PC-9 (cell line): ENCODE measurements at regions not wholly inside any gene's neighbourhood (a gene's known extent, or its start where the extent isn't known, plus 50 kb on each side); places are given as distances from the start of the nearest gene placed in this dataset.
"Not testable (repeated sequence)": the region's sequence is repeated elsewhere in the genome, so short reads cannot be mapped to it uniquely, and the experiment has no call there.

Source experiments
- BruUV-seq: library from RNA; stranded (reverse); fragments of 400-500 nt; replicated peaks from 2 replicates; lab custom pipeline; 2021; lab: Mats Ljungman, UMichigan
- CTCF ChIA-PET: fragments of 300-600 bp; sonication (Branson Sonifier 250); formaldehyde crosslinking; loops from one replicate; lab custom pipeline; 2022; ENCODE audit warnings: antibody characterized with exemption; lab: Charles Lee
- POLR2A ChIA-PET: fragments of 300-600 bp; sonication (Branson Sonifier 250); formaldehyde crosslinking; loops from one replicate; lab custom pipeline; 2022; ENCODE audit warnings: antibody characterized with exemption; ENCODE audit not compliant: unreplicated experiment; lab: Charles Lee
- DNase-seq, 2 experiments: peaks; one replicate each; pipeline versions ENCODE4 v3.0.0 to v3.0.0-alpha.2; 2015 to 2022; ENCODE audit warnings: mixed read lengths in 1 of 2
- H2AFZ ChIP-seq: fragments of 200-600 bp; sonication (generic); 2 replicates; pipeline ENCODE4 v1.8.1; 2017; ENCODE audit warnings: antibody characterized with exemption
- H3F3A ChIP-seq: fragments of 200-600 bp; sonication (generic); 2 replicates; pipeline ENCODE4 v1.8.1; 2017; ENCODE audit warnings: antibody characterized with exemption, mild to moderate bottlenecking, low read depth; ENCODE audit not compliant: insufficient read depth
- H3K27ac ChIP-seq: fragments of 200-600 bp; sonication (generic); 2 replicates; pipeline ENCODE4 v1.6.1; 2016; ENCODE audit warnings: mixed run types
- H3K27me3 ChIP-seq: fragments of 200-600 bp; sonication (generic); 2 replicates; pipeline ENCODE4 v1.6.1; 2016; ENCODE audit warnings: low read depth, mixed run types; ENCODE audit not compliant: insufficient read depth
- H3K36me3 ChIP-seq: fragments of 200-600 bp; sonication (generic); 2 replicates; pipeline ENCODE4 v1.6.1; 2016; ENCODE audit warnings: low read depth, mixed run types
- H3K4me1 ChIP-seq: fragments of 200-600 bp; sonication (generic); replicated peaks from 2 replicates; pipeline ENCODE4 v1.6.1; 2016; ENCODE audit warnings: mixed run types; ENCODE audit not compliant: insufficient read depth
- H3K4me2 ChIP-seq: fragments of 200-600 bp; sonication (generic); 2 replicates; pipeline ENCODE4 v1.6.1; 2017; ENCODE audit warnings: mixed run types
- H3K4me3 ChIP-seq: fragments of 200-600 bp; sonication (generic); 2 replicates; pipeline ENCODE4 v1.6.1; 2016; ENCODE audit warnings: mixed run types
- H3K79me2 ChIP-seq: fragments of 200-600 bp; sonication (generic); 2 replicates; pipeline ENCODE4 v1.6.1; 2017; ENCODE audit warnings: low read depth, mixed run types
- H3K9me2 ChIP-seq: fragments of 200-600 bp; sonication (generic); 2 replicates; pipeline ENCODE4 v1.8.1; 2017; ENCODE audit warnings: mild to moderate bottlenecking; ENCODE audit not compliant: insufficient read depth
- H3K9me3 ChIP-seq: fragments of 200-600 bp; sonication (generic); 2 replicates; pipeline ENCODE4 v1.8.1; 2016; ENCODE audit warnings: low read depth; ENCODE audit not compliant: insufficient read depth
- H4K20me1 ChIP-seq: fragments of 200-600 bp; sonication (generic); 2 replicates; pipeline ENCODE4 v1.8.1; 2017; ENCODE audit not compliant: insufficient read depth
- intact Hi-C: fragments of 100-400 bp; cut with micrococcal nuclease; formaldehyde crosslinking; loops from one replicate; pipeline ENCODE4 v1.10.0; 2022; ENCODE audit not compliant: unreplicated experiment

- H3F3A ChIP-seq, H3K27me3 ChIP-seq, POLR2A ChIA-PET, H3K36me3 ChIP-seq, H3K9me2 ChIP-seq, intact Hi-C loops, H3K79me2 ChIP-seq, DNase-seq, CTCF ChIA-PET, H3K4me3 ChIP-seq, H3K4me1 ChIP-seq, H3K9me3 ChIP-seq, H3K27ac ChIP-seq, BruUV-seq, H4K20me1 ChIP-seq, H3K4me2 ChIP-seq, H2AFZ ChIP-seq: not testable (repeated sequence)
Measured at GRCh38 chr9:39542157-39542556, 186.7 kb downstream of the SPATA31A1 start.

GRCh38 chr9:39545079-39545478, 189.6 kb downstream of the SPATA31A1 start:
- intact Hi-C loops = not testable (repeated sequence)

DNA sequence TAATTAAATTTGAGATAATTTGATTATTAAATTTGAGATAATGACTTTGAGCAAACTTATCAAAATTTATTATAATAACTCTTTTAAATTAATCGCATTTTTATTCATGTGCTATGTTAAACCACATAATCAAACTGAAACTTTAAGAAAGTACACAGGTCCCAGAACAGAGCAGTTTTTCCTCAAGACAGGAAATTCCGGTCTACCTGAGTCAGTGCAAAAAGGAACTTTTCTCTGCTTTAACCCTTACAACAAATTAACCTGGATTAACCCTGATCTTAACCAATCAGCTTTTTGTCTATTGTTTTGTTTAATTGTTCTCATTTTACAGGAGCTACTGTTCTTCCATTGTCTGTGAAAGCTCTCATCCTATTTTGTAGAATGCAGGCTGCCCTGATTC, 195.1 kb downstream of the SPATA31A1 start:
- H3K36me3 ChIP-seq, H3K27ac ChIP-seq, CTCF ChIA-PET, H3K4me3 ChIP-seq, H3K27me3 ChIP-seq, DNase-seq, H4K20me1 ChIP-seq, H3K79me2 ChIP-seq, H3F3A ChIP-seq, H3K4me1 ChIP-seq, H3K9me2 ChIP-seq, H3K9me3 ChIP-seq, BruUV-seq, POLR2A ChIA-PET, intact Hi-C loops, H2AFZ ChIP-seq, H3K4me2 ChIP-seq: not testable (repeated sequence)

More at GRCh38 chr9:39545079-39545478, 189.6 kb downstream of the SPATA31A1 start:
- H3K79me2 ChIP-seq, CTCF ChIA-PET, H4K20me1 ChIP-seq, H3K4me2 ChIP-seq, H3K9me3 ChIP-seq, POLR2A ChIA-PET, H3K27ac ChIP-seq, H3F3A ChIP-seq, H3K9me2 ChIP-seq, H3K36me3 ChIP-seq, DNase-seq, BruUV-seq, H3K27me3 ChIP-seq, H3K4me1 ChIP-seq, H3K4me3 ChIP-seq, H2AFZ ChIP-seq: not testable (repeated sequence)

DNA sequence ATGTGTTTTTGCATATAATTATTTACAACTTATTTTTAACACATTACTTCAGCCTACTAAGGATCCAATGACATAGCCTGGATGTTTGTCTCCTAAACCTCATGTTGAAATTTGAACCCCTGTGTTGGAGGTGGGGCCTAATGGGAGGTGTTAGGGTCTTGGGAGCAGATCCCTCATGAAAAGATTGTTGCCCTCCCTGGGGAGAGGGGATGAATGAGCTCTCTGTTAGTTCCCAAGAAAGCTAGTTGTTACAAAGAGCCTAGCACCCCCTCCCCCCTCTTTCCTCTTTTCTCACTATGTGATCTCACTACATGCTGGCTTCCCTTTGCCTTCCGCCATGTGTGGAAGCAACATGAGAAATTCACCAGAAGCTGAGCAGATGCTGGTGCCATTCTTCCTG, 196.1 kb downstream of the SPATA31A1 start:
- H3K4me2 ChIP-seq, H3K4me3 ChIP-seq, intact Hi-C loops, DNase-seq, CTCF ChIA-PET, H2AFZ ChIP-seq, BruUV-seq, H4K20me1 ChIP-seq, H3K9me3 ChIP-seq, H3K9me2 ChIP-seq, H3K4me1 ChIP-seq, H3K27ac ChIP-seq, POLR2A ChIA-PET, H3F3A ChIP-seq, H3K36me3 ChIP-seq, H3K27me3 ChIP-seq, H3K79me2 ChIP-seq: not testable (repeated sequence)

DNA sequence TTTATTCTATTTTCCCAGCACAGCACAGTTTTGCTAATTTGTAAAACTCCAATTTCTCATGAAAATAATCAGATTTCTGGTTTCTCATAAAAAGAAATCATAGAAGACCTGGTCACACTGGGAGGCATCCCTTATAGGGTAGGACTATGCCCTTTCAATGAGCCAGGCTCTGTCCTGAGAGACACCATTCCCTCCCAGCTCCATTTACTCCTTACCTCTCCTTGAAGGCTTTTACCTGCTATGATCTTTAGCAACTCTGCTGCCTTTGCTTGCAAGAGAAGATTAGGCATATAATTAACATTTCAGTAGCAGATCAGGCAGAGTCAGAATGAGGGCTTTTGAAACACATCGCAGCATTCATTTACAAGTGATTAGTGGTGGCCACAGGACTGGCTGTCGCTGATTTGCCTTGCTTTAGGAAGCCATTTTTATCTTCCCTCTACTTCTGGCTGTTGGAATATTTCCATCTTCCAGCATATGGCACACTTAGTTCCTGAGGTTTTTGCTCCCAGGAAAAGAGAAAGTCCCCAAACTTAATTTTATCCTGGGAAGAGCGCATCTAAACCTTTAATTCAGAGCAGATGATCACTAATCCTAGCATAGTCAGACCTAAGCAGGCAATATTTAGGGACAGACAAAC, 196.9 kb downstream of the SPATA31A1 start:
- H3K4me1 ChIP-seq, H3K27ac ChIP-seq, intact Hi-C loops, H2AFZ ChIP-seq, POLR2A ChIA-PET, H3F3A ChIP-seq, H3K9me3 ChIP-seq, H3K4me3 ChIP-seq, BruUV-seq, CTCF ChIA-PET, H4K20me1 ChIP-seq, H3K4me2 ChIP-seq, H3K27me3 ChIP-seq, DNase-seq, H3K36me3 ChIP-seq, H3K9me2 ChIP-seq, H3K79me2 ChIP-seq: not testable (repeated sequence)

DNA sequence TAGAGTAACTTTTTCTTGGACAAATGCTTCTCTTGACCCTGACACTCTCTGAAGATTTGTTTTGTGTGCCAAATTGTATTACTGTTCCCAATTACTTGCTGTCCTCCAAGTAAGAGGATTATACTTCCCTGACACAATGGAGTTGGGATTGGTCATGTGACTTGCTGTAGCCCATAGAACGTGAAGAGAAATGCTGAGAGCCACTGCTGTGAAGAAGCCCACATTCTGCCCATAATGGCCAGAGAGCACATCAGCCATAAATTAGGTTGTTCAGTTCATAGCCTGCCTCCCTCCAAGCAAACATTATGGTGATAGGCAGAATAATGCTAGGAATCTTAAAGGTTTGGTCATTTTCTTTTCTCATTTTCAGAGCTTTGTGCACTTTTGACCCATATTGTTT, 198.9 kb downstream of the SPATA31A1 start:
- CTCF ChIA-PET, H3K27me3 ChIP-seq, H3K4me3 ChIP-seq, H3F3A ChIP-seq, H3K36me3 ChIP-seq, BruUV-seq, H4K20me1 ChIP-seq, H3K9me2 ChIP-seq, H2AFZ ChIP-seq, intact Hi-C loops, H3K4me2 ChIP-seq, POLR2A ChIA-PET, H3K9me3 ChIP-seq, H3K27ac ChIP-seq, DNase-seq, H3K79me2 ChIP-seq, H3K4me1 ChIP-seq: not testable (repeated sequence)
